Cardiac fibroblast (primary cell): ENCODE measurements at regions not wholly inside any gene's neighbourhood (a gene's known extent, or its start where the extent isn't known, plus 50 kb on each side); places are given as distances from the start of the nearest gene placed in this dataset.

Experiments
- DNase-seq, 2 donors: peaks; one replicate each; pipeline versions ENCODE4 v3.0.0 to v3.0.0-alpha.2; 2010; ENCODE audit warnings: low read depth in 2 of 2
- H3K4me3 ChIP-seq, 2 donors: replicated peaks in 1 of 2; 1 replicate in 1 of 2; 2 replicates in 1 of 2; pipeline ENCODE4 v1.5.1; 2011; ENCODE audit warnings: low read depth in 2 of 2, low read length in 2 of 2, mild to moderate bottlenecking in 2 of 2, moderate library complexity in 1 of 2
- TF ChIP-seq, protein P1 (sequence below): IDR thresholded peaks from one replicate; pipeline ENCODE4 v1.5.1; 2011; ENCODE audit warnings: low read depth, mild to moderate bottlenecking, low read length, inconsistent platforms

DNA sequence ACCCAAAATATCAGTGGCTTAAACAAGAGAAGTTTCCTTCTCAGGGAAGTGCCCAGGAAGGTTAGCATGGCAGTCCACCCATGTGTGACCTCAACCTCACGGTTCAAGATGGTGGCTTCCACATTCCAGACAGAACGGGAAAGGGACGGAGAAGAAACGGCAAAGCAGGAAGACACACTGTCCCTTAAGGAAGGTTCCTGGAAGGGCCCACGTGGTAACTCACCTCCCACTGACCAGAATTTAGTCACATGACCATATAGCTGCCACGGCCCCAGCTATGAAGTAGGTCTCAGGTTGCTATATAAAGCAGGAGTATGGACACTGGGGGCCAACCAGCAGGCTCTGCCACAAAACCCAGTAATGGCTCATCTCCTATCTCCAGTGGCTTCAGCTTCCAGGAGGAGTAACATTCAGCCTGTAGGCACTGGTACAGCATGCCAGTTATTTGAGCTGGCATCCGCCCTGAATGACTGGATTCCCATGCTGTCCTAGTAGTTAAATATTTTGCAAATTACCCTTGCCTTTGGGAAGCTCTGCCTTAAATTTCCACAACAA lies 278.5 kb upstream of the KLF14 start:
- no peak for DNase-seq
- no peak overlapping the region for H3K4me3 ChIP-seq
- TF ChIP-seq, protein P1, sequence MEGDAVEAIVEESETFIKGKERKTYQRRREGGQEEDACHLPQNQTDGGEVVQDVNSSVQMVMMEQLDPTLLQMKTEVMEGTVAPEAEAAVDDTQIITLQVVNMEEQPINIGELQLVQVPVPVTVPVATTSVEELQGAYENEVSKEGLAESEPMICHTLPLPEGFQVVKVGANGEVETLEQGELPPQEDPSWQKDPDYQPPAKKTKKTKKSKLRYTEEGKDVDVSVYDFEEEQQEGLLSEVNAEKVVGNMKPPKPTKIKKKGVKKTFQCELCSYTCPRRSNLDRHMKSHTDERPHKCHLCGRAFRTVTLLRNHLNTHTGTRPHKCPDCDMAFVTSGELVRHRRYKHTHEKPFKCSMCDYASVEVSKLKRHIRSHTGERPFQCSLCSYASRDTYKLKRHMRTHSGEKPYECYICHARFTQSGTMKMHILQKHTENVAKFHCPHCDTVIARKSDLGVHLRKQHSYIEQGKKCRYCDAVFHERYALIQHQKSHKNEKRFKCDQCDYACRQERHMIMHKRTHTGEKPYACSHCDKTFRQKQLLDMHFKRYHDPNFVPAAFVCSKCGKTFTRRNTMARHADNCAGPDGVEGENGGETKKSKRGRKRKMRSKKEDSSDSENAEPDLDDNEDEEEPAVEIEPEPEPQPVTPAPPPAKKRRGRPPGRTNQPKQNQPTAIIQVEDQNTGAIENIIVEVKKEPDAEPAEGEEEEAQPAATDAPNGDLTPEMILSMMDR: no peak

DNA sequence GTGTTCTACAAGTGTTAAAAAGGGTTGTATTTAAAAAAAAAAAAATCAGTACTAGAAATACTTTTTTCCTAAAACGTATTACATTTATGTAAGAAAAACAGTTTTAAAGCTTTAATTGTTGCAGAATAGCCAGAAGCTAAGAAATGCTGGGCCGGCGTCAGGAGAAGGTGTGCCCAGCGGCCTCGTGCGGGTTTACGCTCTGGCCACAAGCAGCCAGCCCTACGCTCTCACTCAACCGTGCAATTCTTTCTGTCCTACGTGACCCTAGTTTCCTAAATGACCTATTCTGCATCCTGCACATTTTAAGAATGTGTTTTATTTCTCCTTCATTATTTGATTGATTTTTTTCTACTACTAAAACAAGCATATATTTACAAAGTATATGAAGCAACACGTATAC lies 279.7 kb upstream of the KLF14 start:
- H3K4me3 ChIP-seq: no peak overlapping the region
- DNase-seq: no peak

DNA sequence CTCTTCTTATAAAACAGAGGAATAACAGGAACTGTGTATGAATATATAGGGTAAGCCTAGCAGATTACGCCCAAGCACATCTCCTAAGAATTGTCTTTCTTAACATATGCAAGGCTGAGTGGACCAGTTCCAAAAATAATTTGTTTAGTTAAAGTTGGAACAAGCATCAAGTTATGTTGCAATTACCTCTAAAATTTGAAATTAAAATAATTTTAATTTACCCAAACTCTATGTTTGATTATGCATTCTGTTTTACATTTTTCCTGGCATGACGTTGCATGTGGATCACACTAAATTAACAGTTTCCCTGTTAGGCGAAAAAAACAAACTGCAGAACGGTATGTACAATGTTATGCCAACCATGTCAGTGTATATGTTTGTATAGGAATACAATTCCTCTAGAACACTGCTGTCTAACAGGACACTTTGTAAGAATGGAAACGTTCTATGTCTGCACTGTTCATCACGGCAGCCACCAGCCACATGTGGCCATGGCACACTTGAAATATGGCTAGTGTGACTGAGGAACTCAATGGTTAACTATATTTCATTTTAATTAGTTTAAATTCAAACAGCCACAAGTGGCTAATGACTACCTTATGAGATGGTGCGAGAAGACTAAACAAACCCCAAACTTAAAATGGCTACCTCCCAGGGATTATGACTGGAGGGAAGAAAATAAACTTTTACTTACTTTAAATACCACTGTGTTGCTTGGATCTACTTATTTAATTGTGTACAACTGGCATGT lies 281.1 kb upstream of the KLF14 start:
- no peak for DNase-seq
- TF ChIP-seq, protein P1: no peak
- H3K4me3 ChIP-seq: no peak overlapping the region

More for the DNA sequence above, 279.7 kb upstream of the KLF14 start:
- TF ChIP-seq, protein P1: no peak

DNA sequence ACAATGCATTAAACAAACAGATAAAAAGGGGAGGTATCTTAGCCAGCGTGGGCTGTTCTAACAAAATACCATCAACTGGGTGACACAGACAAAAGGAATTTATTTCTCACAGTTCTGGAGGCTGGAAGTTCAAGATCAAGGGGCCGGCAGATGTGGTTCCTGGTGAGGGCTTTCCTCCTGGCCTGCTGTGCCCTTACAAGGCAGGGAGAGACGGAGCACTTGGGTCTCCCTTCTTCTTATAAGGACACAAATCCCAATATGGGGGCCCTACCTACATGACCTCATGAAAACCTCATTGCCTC lies 281.6 kb upstream of the KLF14 start:
- TF ChIP-seq, protein P1: no peak
- H3K4me3 ChIP-seq: no peak overlapping the region
- peak; percentile 68 to 76 for DNase-seq

DNA sequence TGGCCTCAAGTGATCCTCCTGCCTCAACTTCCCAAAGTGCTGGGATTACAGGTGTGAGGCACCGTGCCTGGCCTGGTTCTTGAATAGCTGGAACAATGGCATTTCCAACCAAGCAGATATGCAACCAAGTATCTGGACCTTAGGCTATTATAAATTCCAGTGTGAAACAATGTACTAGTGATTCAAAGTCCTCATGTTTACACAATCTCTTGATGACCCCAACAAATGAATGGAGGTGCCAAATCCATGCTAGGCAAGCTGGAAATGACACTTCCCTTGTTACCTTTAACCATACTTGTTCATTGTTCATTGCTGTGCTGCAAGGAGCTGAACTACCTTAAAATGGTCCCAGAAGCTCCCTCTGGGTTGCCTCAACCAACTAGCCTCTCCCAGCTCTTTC lies 282.2 kb upstream of the KLF14 start:
- TF ChIP-seq, protein P1: no peak
- no peak for DNase-seq
- H3K4me3 ChIP-seq: no peak overlapping the region

DNA sequence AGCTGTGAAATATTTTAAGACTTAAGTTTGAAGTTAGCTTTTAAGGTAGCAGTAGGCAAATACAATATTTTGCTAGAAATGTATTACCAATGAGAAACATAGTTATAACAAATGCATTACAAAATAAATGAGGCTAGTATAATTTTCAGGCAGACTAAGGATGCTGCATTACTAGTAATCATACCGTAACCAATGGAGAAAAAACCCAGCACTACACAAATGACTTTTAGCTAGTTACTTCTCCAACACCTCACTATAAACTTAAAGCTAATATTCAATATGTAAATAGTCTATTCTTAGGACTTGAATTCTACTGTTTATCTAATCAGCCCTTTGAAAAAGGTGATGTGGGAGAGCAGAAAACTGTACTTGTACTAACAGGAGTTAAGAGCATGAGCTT lies 285.3 kb upstream of the KLF14 start:
- TF ChIP-seq, protein P1: no peak
- no peak for DNase-seq
- no peak overlapping the region for H3K4me3 ChIP-seq
